Activated CD4-positive, alpha-beta T cell treated with anti-CD3 and anti-CD28 coated beads for 36 hours (primary cell): ENCODE measurements at regions not wholly inside any gene's neighbourhood (a gene's known extent, or its start where the extent isn't known, plus 50 kb on each side); places are given as distances from the start of the nearest gene placed in this dataset.

Experiments used
- ATAC-seq: fragments of 200-7000 bp; cut with Tn5 transposase; one replicate; pipeline ENCODE4 v1.10.0; 2021; ENCODE audit warnings: mild to moderate bottlenecking, moderate library complexity
- CTCF ChIA-PET: fragments of 350-600 bp; sonication (Branson Sonifier 250); formaldehyde crosslinking; loops from one replicate; lab custom pipeline; 2021; ENCODE audit warnings: antibody characterized with exemption; lab: Charles Lee
- POLR2A ChIA-PET: fragments of 350-600 bp; sonication (Branson Sonifier 250); formaldehyde crosslinking; loops from one replicate; lab custom pipeline; 2021; ENCODE audit warnings: antibody characterized with exemption, inconsistent platforms; lab: Charles Lee
- DNase-seq: peaks from one replicate; pipeline ENCODE4 v3.0.0-alpha.2; 2020
- H3K27ac Mint-ChIP-seq: one replicate; pipeline ENCODE4 v1.8.0; 2021; ENCODE audit warnings: mixed read lengths
- H3K27me3 Mint-ChIP-seq: one replicate; pipeline ENCODE4 v1.8.0; 2021; ENCODE audit warnings: mixed read lengths
- H3K36me3 Mint-ChIP-seq: one replicate; pipeline ENCODE4 v1.8.0; 2021; ENCODE audit warnings: low read depth, mixed read lengths
- H3K4me1 Mint-ChIP-seq: one replicate; pipeline ENCODE4 v1.8.0; 2021; ENCODE audit warnings: mixed read lengths
- H3K4me3 Mint-ChIP-seq: one replicate; pipeline ENCODE4 v1.8.0; 2021; ENCODE audit warnings: mild to moderate bottlenecking, moderate library complexity, mixed read lengths
- H3K9me3 Mint-ChIP-seq: one replicate; pipeline ENCODE4 v1.8.0; 2021; ENCODE audit warnings: low read depth, mixed read lengths
- intact Hi-C, 2 experiments: fragments of 100-400 bp; cut with DNase I in 1 of 2; cut with micrococcal nuclease in 1 of 2; formaldehyde crosslinking; loops; one replicate each; pipeline versions ENCODE4 v1.14.2 to v1.15.1; 2022 to 2024; cut with DNase I, micrococcal nuclease

- H3K4me3 Mint-ChIP-seq: no peak overlapping the region
- intact Hi-C loops: no loop called here
- H3K9me3 Mint-ChIP-seq: peaks cover 9% of the 10 kb centered on the region
- ChIA-PET CTCF (interaction anchor here (1.1 kb wide), 1 partner anchor 11 kb away, joined by 3 read pairs; no protein-coding TSS in a partner anchor), POLR2A (no interaction called here)
- H3K4me1 Mint-ChIP-seq: no peaks in the 10 kb centered on the region
- DNase-seq (no peak), ATAC-seq (no peak)
- H3K36me3 Mint-ChIP-seq: no peaks in the 10 kb centered on the region
- H3K27ac Mint-ChIP-seq: no peak overlapping the region
- no peaks in the 10 kb centered on the region for H3K27me3 Mint-ChIP-seq
Observed at GRCh38 chr16:65353183-65353582, 231.3 kb upstream of the CDH11 start.

- ATAC-seq: no peak
- CTCF ChIA-PET: interaction anchor here (0.6 kb wide), 1 partner anchor 22 kb away, joined by 3 read pairs; no protein-coding TSS in a partner anchor
- Mint-ChIP-seq H3K4me3 (no peak overlapping the region), H3K27me3 (no peaks in the 10 kb centered on the region), H3K4me1 (no peaks in the 10 kb centered on the region), H3K27ac (no peak overlapping the region), H3K9me3 (peaks cover 3% of the 10 kb centered on the region), H3K36me3 (no peaks in the 10 kb centered on the region)
- POLR2A ChIA-PET: no interaction called here
- intact Hi-C loops: no loop called here
- no peak for DNase-seq
Observed at GRCh38 chr16:65349626-65350025, 227.8 kb upstream of the CDH11 start.

GRCh38 chr16:65343556-65343955 lies 221.7 kb upstream of the CDH11 start:
- no peak for ATAC-seq
- POLR2A ChIA-PET: no interaction called here
- Mint-ChIP-seq H3K27ac (no peak overlapping the region), H3K4me1 (no peaks in the 10 kb centered on the region), H3K27me3 (no peaks in the 10 kb centered on the region), H3K36me3 (no peaks in the 10 kb centered on the region), H3K9me3 (peaks cover 3% of the 10 kb centered on the region), H3K4me3 (no peak overlapping the region)
- intact Hi-C loops: no loop called here
- CTCF ChIA-PET: no interaction called here
- DNase-seq: no peak

GRCh38 chr16:65342231-65342866 lies 220.5 kb upstream of the CDH11 start:
- ATAC-seq (no peak), DNase-seq (no peak)
- peaks cover 3% of the 10 kb centered on the region for H3K9me3 Mint-ChIP-seq
- no peak overlapping the region for H3K27ac Mint-ChIP-seq
- CTCF ChIA-PET: interaction anchor here (0.6 kb wide), 1 partner anchor 11 kb away, joined by 3 read pairs; no protein-coding TSS in a partner anchor
- no peak overlapping the region for H3K4me3 Mint-ChIP-seq
- intact Hi-C loops: no loop called here
- H3K27me3 Mint-ChIP-seq: no peaks in the 10 kb centered on the region
- no peaks in the 10 kb centered on the region for H3K4me1 Mint-ChIP-seq
- POLR2A ChIA-PET: no interaction called here
- no peaks in the 10 kb centered on the region for H3K36me3 Mint-ChIP-seq

- Mint-ChIP-seq H3K4me3 (no peak overlapping the region), H3K36me3 (no peaks in the 10 kb centered on the region), H3K27ac (no peak overlapping the region), H3K4me1 (no peaks in the 10 kb centered on the region), H3K9me3 (no peaks in the 10 kb centered on the region), H3K27me3 (no peaks in the 10 kb centered on the region)
- ChIA-PET POLR2A (no interaction called here), CTCF (no interaction called here)
- DNase-seq (no peak), ATAC-seq (no peak)
- intact Hi-C loops: no loop called here
Observed at GRCh38 chr16:65339062-65339461, 217.2 kb upstream of the CDH11 start.

- CTCF ChIA-PET: interaction anchor here (0.5 kb wide), 1 partner anchor 8 kb away, joined by 6 read pairs; no protein-coding TSS in a partner anchor
- no peak overlapping the region for H3K27ac Mint-ChIP-seq
- no peak for ATAC-seq
- intact Hi-C loops: no loop called here
- no peaks in the 10 kb centered on the region for H3K36me3 Mint-ChIP-seq
- H3K27me3 Mint-ChIP-seq: no peaks in the 10 kb centered on the region
- POLR2A ChIA-PET: no interaction called here
- no peak for DNase-seq
- no peaks in the 10 kb centered on the region for H3K9me3 Mint-ChIP-seq
- H3K4me3 Mint-ChIP-seq: no peak overlapping the region
- no peaks in the 10 kb centered on the region for H3K4me1 Mint-ChIP-seq
Observed at GRCh38 chr16:65336160-65336559, 214.3 kb upstream of the CDH11 start.

GRCh38 chr16:65334081-65334480 lies 212.2 kb upstream of the CDH11 start:
- H3K9me3 Mint-ChIP-seq: no peaks in the 10 kb centered on the region

GRCh38 chr16:65333283-65333682 lies 211.4 kb upstream of the CDH11 start:
- Mint-ChIP-seq H3K27ac (no peak overlapping the region), H3K27me3 (no peaks in the 10 kb centered on the region), H3K9me3 (no peaks in the 10 kb centered on the region), H3K4me1 (no peaks in the 10 kb centered on the region), H3K36me3 (no peaks in the 10 kb centered on the region), H3K4me3 (no peak overlapping the region)
- intact Hi-C loops: no loop called here
- no peak for ATAC-seq
- CTCF ChIA-PET: interaction anchor here (0.7 to 1.5 kb wide), 2 partner anchors 240 to 1024 kb away, joined by 3 read pairs; no protein-coding TSS in a partner anchor
- no peak for DNase-seq
- POLR2A ChIA-PET: no interaction called here

More at GRCh38 chr16:65334081-65334480, 212.2 kb upstream of the CDH11 start:
- intact Hi-C loops: no loop called here
- DNase-seq (no peak), ATAC-seq (no peak)
- ChIA-PET POLR2A (no interaction called here), CTCF (interaction anchor here (0.7 kb wide), 1 partner anchor 240 kb away, joined by 3 read pairs; no protein-coding TSS in a partner anchor)
- no peak overlapping the region for H3K4me3 Mint-ChIP-seq
- H3K4me1 Mint-ChIP-seq: no peaks in the 10 kb centered on the region
- H3K27me3 Mint-ChIP-seq: no peaks in the 10 kb centered on the region
- no peak overlapping the region for H3K27ac Mint-ChIP-seq
- no peaks in the 10 kb centered on the region for H3K36me3 Mint-ChIP-seq

- no peaks in the 10 kb centered on the region for H3K27me3 Mint-ChIP-seq
- intact Hi-C loops: loop anchor here in 1 of 2 experiments (10.0 kb wide), 1 partner anchor 947 kb away; no protein-coding TSS in a partner anchor
- no peaks in the 10 kb centered on the region for H3K9me3 Mint-ChIP-seq
- CTCF ChIA-PET: no interaction called here
- ATAC-seq: no peak
- H3K4me3 Mint-ChIP-seq: no peak overlapping the region
- no peak for DNase-seq
- no peak overlapping the region for H3K27ac Mint-ChIP-seq
- no peaks in the 10 kb centered on the region for H3K4me1 Mint-ChIP-seq
- no peaks in the 10 kb centered on the region for H3K36me3 Mint-ChIP-seq
- POLR2A ChIA-PET: no interaction called here
Observed at GRCh38 chr16:65327346-65327745, 205.5 kb upstream of the CDH11 start.

GRCh38 chr16:65323655-65324237 lies 201.9 kb upstream of the CDH11 start:
- H3K9me3 Mint-ChIP-seq: no peaks in the 10 kb centered on the region

GRCh38 chr16:65319621-65320231 lies 197.9 kb upstream of the CDH11 start:
- H3K4me3 Mint-ChIP-seq: no peak overlapping the region
- peaks cover 5% of the 10 kb centered on the region for H3K9me3 Mint-ChIP-seq
- H3K27me3 Mint-ChIP-seq: no peaks in the 10 kb centered on the region
- intact Hi-C loops: loop anchor here in 1 of 2 experiments (10.0 kb wide), 2 partner anchors 185 to 955 kb away; no protein-coding TSS in a partner anchor
- no peak overlapping the region for H3K27ac Mint-ChIP-seq
- H3K4me1 Mint-ChIP-seq: no peaks in the 10 kb centered on the region
- H3K36me3 Mint-ChIP-seq: no peaks in the 10 kb centered on the region
- ATAC-seq (no peak), DNase-seq (no peak)
- ChIA-PET POLR2A (no interaction called here), CTCF (no interaction called here)

More at GRCh38 chr16:65323655-65324237, 201.9 kb upstream of the CDH11 start:
- CTCF ChIA-PET: no interaction called here
- Mint-ChIP-seq H3K4me1 (no peaks in the 10 kb centered on the region), H3K4me3 (no peak overlapping the region), H3K36me3 (no peaks in the 10 kb centered on the region), H3K27ac (no peak overlapping the region), H3K27me3 (no peaks in the 10 kb centered on the region)
- DNase-seq (no peak), ATAC-seq (peak; percentile 55)
- POLR2A ChIA-PET: no interaction called here
- intact Hi-C loops: loop anchor here in 1 of 2 experiments (10.0 kb wide), 1 partner anchor 951 kb away; no protein-coding TSS in a partner anchor
